Liver (tissue), 8 donors: ENCODE measurements at regions not wholly inside any gene's neighbourhood (a gene's known extent, or its start where the extent isn't known, plus 50 kb on each side); places are given as distances from the start of the nearest gene placed in this dataset.

Source experiments
- DNase-seq: peaks from one replicate; pipeline ENCODE4 v3.0.0-alpha.2; 2017; ENCODE audit warnings: low spot score
- H3K27ac ChIP-seq, 2 donors: one replicate each; pipeline ENCODE4 v1.7.0; 2013; ENCODE audit warnings: inconsistent platforms in 2 of 2, low read length in 2 of 2, control low read depth in 1 of 2, low read depth in 1 of 2, mild to moderate bottlenecking in 1 of 2
- H3K27me3 ChIP-seq, 4 donors: one replicate each; pipeline versions ENCODE4 v1.6.1 to v1.7.0; 2013; ENCODE audit warnings: low read length in 3 of 4, inconsistent platforms in 1 of 4, mild to moderate bottlenecking in 1 of 4, moderate library complexity in 1 of 4; ENCODE audit not compliant: control insufficient read depth in 4 of 4, insufficient read depth in 4 of 4
- H3K36me3 ChIP-seq, 4 donors: one replicate each; pipeline versions ENCODE4 v1.6.1 to v1.7.0; 2013; ENCODE audit warnings: low read length in 3 of 4, mild to moderate bottlenecking in 3 of 4, low read depth in 1 of 4, moderate library complexity in 1 of 4; ENCODE audit not compliant: control insufficient read depth in 4 of 4, insufficient read depth in 3 of 4
- H3K4me1 ChIP-seq, 4 donors: one replicate each; pipeline versions ENCODE4 v1.6.1 to v1.7.0; 2013; ENCODE audit warnings: low read length in 3 of 4, mild to moderate bottlenecking in 3 of 4, moderate library complexity in 1 of 4; ENCODE audit not compliant: control insufficient read depth in 4 of 4, insufficient read depth in 4 of 4
- H3K4me3 ChIP-seq, 3 donors: one replicate each; pipeline versions ENCODE4 v1.6.1 to v1.7.0; 2013; ENCODE audit warnings: low read length in 3 of 3, control low read depth in 1 of 3, low read depth in 1 of 3, mild to moderate bottlenecking in 1 of 3
- H3K9ac ChIP-seq, 2 donors: one replicate each; pipeline ENCODE4 v1.7.0; 2013; ENCODE audit warnings: low read length in 2 of 2, mild to moderate bottlenecking in 2 of 2, moderate library complexity in 2 of 2, control low read depth in 1 of 2, low read depth in 1 of 2
- H3K9me3 ChIP-seq, 4 donors: one replicate each; pipeline versions ENCODE4 v1.6.1 to v1.7.0; 2013; ENCODE audit warnings: low read length in 3 of 4; ENCODE audit not compliant: control insufficient read depth in 4 of 4
- ATF3 ChIP-seq: IDR thresholded peaks from 2 replicates; pipeline ENCODE4 v1.6.1; 2016; ENCODE audit warnings: antibody characterized with exemption
- EGR1 ChIP-seq, 2 donors: IDR thresholded peaks; 2 replicates each; pipeline ENCODE4 v1.6.1; 2016 to 2018; ENCODE audit warnings: antibody characterized with exemption in 2 of 2, low read depth in 2 of 2
- FOXA1 ChIP-seq: IDR thresholded peaks from 2 replicates; pipeline ENCODE4 v1.6.1; 2016; ENCODE audit warnings: antibody characterized with exemption
- FOXA2 ChIP-seq: IDR thresholded peaks from 2 replicates; pipeline ENCODE4 v1.6.1; 2016; ENCODE audit warnings: antibody characterized with exemption
- GABPA ChIP-seq, 2 donors: IDR thresholded peaks in 1 of 2; conservative IDR thresholded peaks in 1 of 2; 2 replicates each; pipeline ENCODE4 v1.6.1; 2016; ENCODE audit warnings: antibody characterized with exemption in 2 of 2, mild to moderate bottlenecking in 1 of 2, moderate library complexity in 1 of 2
- HNF4A ChIP-seq, 2 donors: conservative IDR thresholded peaks; 2 replicates each; pipeline ENCODE4 v1.6.1; 2016; ENCODE audit warnings: antibody characterized with exemption in 2 of 2, mild to moderate bottlenecking in 2 of 2
- HNF4G ChIP-seq: IDR thresholded peaks from 2 replicates; pipeline ENCODE4 v1.6.1; 2016; ENCODE audit warnings: antibody characterized with exemption
- JUND ChIP-seq, 2 donors: IDR thresholded peaks; 2 replicates each; pipeline ENCODE4 v1.6.1; 2016; ENCODE audit warnings: antibody characterized with exemption in 2 of 2
- MAX ChIP-seq: IDR thresholded peaks from 2 replicates; pipeline ENCODE4 v1.6.1; 2016; ENCODE audit warnings: antibody characterized with exemption
- NR2F2 ChIP-seq: IDR thresholded peaks from 2 replicates; pipeline ENCODE4 v1.6.1; 2016; ENCODE audit warnings: antibody characterized with exemption
- RAD21 ChIP-seq, 2 donors: IDR thresholded peaks; 2 replicates each; pipeline ENCODE4 v1.6.1; 2016; ENCODE audit warnings: antibody characterized with exemption in 2 of 2, mild to moderate bottlenecking in 2 of 2
- REST ChIP-seq: IDR thresholded peaks from 2 replicates; pipeline ENCODE4 v1.6.1; 2016; ENCODE audit warnings: antibody characterized with exemption, mild to moderate bottlenecking
- SP1 ChIP-seq: IDR thresholded peaks from 2 replicates; pipeline ENCODE4 v1.6.1; 2018; ENCODE audit warnings: antibody characterized with exemption, mild to moderate bottlenecking
- TAF1 ChIP-seq: conservative IDR thresholded peaks from 2 replicates; pipeline ENCODE4 v1.6.1; 2016; ENCODE audit warnings: antibody characterized with exemption, mild to moderate bottlenecking
- YY1 ChIP-seq: IDR thresholded peaks from 2 replicates; pipeline ENCODE4 v1.6.1; 2016; ENCODE audit warnings: antibody characterized with exemption, mild to moderate bottlenecking
- ZBTB33 ChIP-seq: IDR thresholded peaks from 2 replicates; pipeline ENCODE4 v1.6.1; 2016; ENCODE audit warnings: antibody characterized with exemption
- WGBS: extraction: QIAGEN DNeasy Blood & Tissue Kit; methylation state at CpG from one replicate; pipeline ENCODE4 v1.1.7; 2013; 5-methylcytosine and 5-hydroxymethylcytosine counted together
- TF ChIP-seq, protein P1 (sequence below): fragments of 150-350 bp; IDR thresholded peaks from 2 replicates; pipeline ENCODE4 v1.5.1; 2017; ENCODE audit warnings: improper control_type of control experiment, low read depth, low read length; ENCODE audit not compliant: missing input control
- donor health status: healthy.
- donor health status: healthy.
- donor health status: healthy.
- donor health status: healthy.
- donor health status: healthy.

- 77% methylated on average over 19 of the region's 19 CpGs for WGBS
- Histone ChIP-seq H3K27me3 (no peaks in the 10 kb centered on the region), H3K9ac (no peak overlapping the region), H3K36me3 (no peaks in the 10 kb centered on the region), H3K27ac (no peak overlapping the region), H3K4me1 (no peaks in the 10 kb centered on the region), H3K4me3 (no peak overlapping the region), H3K9me3 (peaks cover 0 to 3% (median 0%) of the 10 kb centered on the region in 4 donors)
- no peak for TF ChIP-seq FOXA1
- TF ChIP-seq MAX, result no peak
- TF ChIP-seq NR2F2, result no peak
- no peak for TF ChIP-seq JUND (IDR thresholded peaks at IDR 0.05)
- TF ChIP-seq, protein P1, sequence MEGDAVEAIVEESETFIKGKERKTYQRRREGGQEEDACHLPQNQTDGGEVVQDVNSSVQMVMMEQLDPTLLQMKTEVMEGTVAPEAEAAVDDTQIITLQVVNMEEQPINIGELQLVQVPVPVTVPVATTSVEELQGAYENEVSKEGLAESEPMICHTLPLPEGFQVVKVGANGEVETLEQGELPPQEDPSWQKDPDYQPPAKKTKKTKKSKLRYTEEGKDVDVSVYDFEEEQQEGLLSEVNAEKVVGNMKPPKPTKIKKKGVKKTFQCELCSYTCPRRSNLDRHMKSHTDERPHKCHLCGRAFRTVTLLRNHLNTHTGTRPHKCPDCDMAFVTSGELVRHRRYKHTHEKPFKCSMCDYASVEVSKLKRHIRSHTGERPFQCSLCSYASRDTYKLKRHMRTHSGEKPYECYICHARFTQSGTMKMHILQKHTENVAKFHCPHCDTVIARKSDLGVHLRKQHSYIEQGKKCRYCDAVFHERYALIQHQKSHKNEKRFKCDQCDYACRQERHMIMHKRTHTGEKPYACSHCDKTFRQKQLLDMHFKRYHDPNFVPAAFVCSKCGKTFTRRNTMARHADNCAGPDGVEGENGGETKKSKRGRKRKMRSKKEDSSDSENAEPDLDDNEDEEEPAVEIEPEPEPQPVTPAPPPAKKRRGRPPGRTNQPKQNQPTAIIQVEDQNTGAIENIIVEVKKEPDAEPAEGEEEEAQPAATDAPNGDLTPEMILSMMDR, result no peak
- no peak for TF ChIP-seq REST
- TF ChIP-seq HNF4G, result no peak
- TF ChIP-seq HNF4A (conservative IDR thresholded peaks at IDR 0.05), result no peak
- no peak for TF ChIP-seq SP1
- TF ChIP-seq GABPA (IDR thresholded peaks at IDR 0.05 in 1 of 2, conservative IDR thresholded peaks at IDR 0.05 in 1 of 2), result no peak
- no peak for TF ChIP-seq YY1
- TF ChIP-seq RAD21 (IDR thresholded peaks at IDR 0.05), result no peak
- TF ChIP-seq ZBTB33, result no peak
- no peak for TF ChIP-seq EGR1 (IDR thresholded peaks at IDR 0.05; ENCODE audit: low read depth in 2 of 2)
- TF ChIP-seq ATF3, result no peak
- no peak for TF ChIP-seq TAF1
- no peak for TF ChIP-seq FOXA2
- no peak for DNase-seq
Measured at GRCh38 chr12:124231980-124232653, 62.8 kb upstream of the RFLNA start.
